HepG2 (cell line): ENCODE measurements at regions not wholly inside any gene's neighbourhood (a gene's known extent, or its start where the extent isn't known, plus 50 kb on each side); places are given as distances from the start of the nearest gene placed in this dataset.

Source experiments
- CHD4 ChIP-seq: fragments of 200-600 bp; sonication (generic); IDR thresholded peaks from 2 replicates; pipeline ENCODE4 v1.7.0; 2017; ENCODE audit warnings: mild to moderate bottlenecking, low read length, borderline replicate concordance
- KDM1A ChIP-seq: IDR thresholded peaks from 2 replicates; pipeline ENCODE4 v1.6.1; 2016; ENCODE audit warnings: missing compliant biosample characterization
- MEF2D ChIP-seq: sonication (generic); formaldehyde crosslinking; IDR thresholded peaks from 2 replicates; pipeline ENCODE4 v1.5.1; 2020; ENCODE audit warnings: mild to moderate bottlenecking, missing genetic modification reagents
- POGZ ChIP-seq: sonication (generic); formaldehyde crosslinking; IDR thresholded peaks from 2 replicates; pipeline ENCODE4 v1.4.0; 2020; ENCODE audit warnings: mild to moderate bottlenecking, missing genetic modification reagents
- PPARG ChIP-seq: conservative IDR thresholded peaks from 2 replicates; pipeline ENCODE4 v1.6.1; 2016; ENCODE audit warnings: missing biosample characterization, missing genetic modification reagents
- RXRA ChIP-seq: sonication (generic); formaldehyde crosslinking; IDR thresholded peaks from 2 replicates; pipeline ENCODE4 v1.5.1; 2020; ENCODE audit warnings: missing genetic modification reagents
- SKI ChIP-seq: fragments of 450-650 bp; IDR thresholded peaks from one replicate; pipeline ENCODE4 v1.6.1; 2018; ENCODE audit warnings: mild to moderate bottlenecking; ENCODE audit not compliant: partially characterized antibody
- SMAD9 ChIP-seq: sonication (generic); formaldehyde crosslinking; IDR thresholded peaks from 2 replicates; pipeline ENCODE4 v1.5.1; 2020; ENCODE audit warnings: mild to moderate bottlenecking, missing genetic modification reagents
- ZBTB20 ChIP-seq: sonication (generic); formaldehyde crosslinking; IDR thresholded peaks from 2 replicates; pipeline ENCODE4 v1.8.1; 2023; ENCODE audit warnings: missing genetic modification reagents, low read depth, mild to moderate bottlenecking, borderline replicate concordance
- ZBTB4 ChIP-seq: sonication (generic); formaldehyde crosslinking; IDR thresholded peaks from 2 replicates; pipeline ENCODE4 v1.4.0; 2020; ENCODE audit warnings: missing genetic modification reagents, mild to moderate bottlenecking, borderline replicate concordance
- ZBTB43 ChIP-seq: sonication (generic); formaldehyde crosslinking; conservative IDR thresholded peaks from 2 replicates; pipeline ENCODE4 v1.4.0; 2020; ENCODE audit warnings: missing genetic modification reagents
- ZMYM2 ChIP-seq: sonication (generic); formaldehyde crosslinking; IDR thresholded peaks from 2 replicates; pipeline ENCODE4 v1.8.0; 2022; ENCODE audit warnings: mild to moderate bottlenecking, missing genetic modification reagents
- ZNF337 ChIP-seq: sonication (generic); formaldehyde crosslinking; IDR thresholded peaks from 2 replicates; pipeline ENCODE4 v1.5.1; 2020; ENCODE audit warnings: missing genetic modification reagents, low read depth, mild to moderate bottlenecking, borderline replicate concordance
- ZNF563 ChIP-seq: sonication (generic); formaldehyde crosslinking; IDR thresholded peaks from 2 replicates; pipeline ENCODE4 v1.8.0; 2022; ENCODE audit warnings: mild to moderate bottlenecking, moderate library complexity, missing genetic modification reagents
- ZNF670 ChIP-seq: sonication (generic); formaldehyde crosslinking; IDR thresholded peaks from 2 replicates; pipeline ENCODE4 v1.8.0; 2022; ENCODE audit warnings: mild to moderate bottlenecking, missing genetic modification reagents, borderline replicate concordance
- TF ChIP-seq, protein P1 (sequence below): sonication (generic); formaldehyde crosslinking; IDR thresholded peaks from 2 replicates; pipeline ENCODE4 v1.4.0; 2020; ENCODE audit warnings: missing genetic modification reagents
- TF ChIP-seq, protein P2 (sequence below): sonication (generic); formaldehyde crosslinking; IDR thresholded peaks from 2 replicates; pipeline ENCODE4 v1.5.0; 2020; ENCODE audit warnings: mild to moderate bottlenecking, missing genetic modification reagents
- TF ChIP-seq, protein P3 (sequence below): sonication (generic); formaldehyde crosslinking; IDR thresholded peaks from 2 replicates; pipeline ENCODE4 v1.4.0; 2020; ENCODE audit warnings: missing genetic modification reagents

DNA sequence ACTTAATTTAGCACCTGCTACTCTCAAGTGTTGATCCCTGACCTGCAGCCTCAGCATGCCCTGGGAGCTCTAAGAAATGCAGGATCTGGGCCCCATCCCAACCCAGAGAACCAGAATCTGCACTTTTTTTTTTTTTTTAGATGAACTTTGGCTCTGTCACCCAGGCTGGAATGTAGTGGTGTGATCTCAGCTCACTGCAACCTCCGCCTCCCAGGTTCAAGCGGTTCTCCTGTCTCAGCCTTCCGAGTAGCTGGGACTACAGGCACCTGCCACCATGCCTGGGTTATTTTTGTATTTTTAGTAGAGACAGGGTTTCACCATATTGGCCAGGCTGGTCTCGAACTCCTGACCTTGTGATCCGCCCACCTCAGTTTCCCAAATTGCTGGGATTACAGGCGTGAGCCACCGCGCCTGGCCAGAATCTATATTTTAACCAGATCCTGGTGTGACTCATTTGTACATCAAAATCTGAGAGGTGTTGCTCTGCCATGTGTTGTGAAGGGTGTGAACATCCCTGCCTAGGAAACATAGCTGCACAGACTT is 92.4 kb upstream of the SH3BP4 start (continued):
- TF ChIP-seq PPARG (CRISPR knock-in tag) (peak; percentile 71), MEF2D (CRISPR knock-in tag) (peak; percentile 55; the same call in 1 of the 2 replicates), ZNF670 (peak; percentile 51; the same call in 1 of the 2 replicates), ZBTB43 (CRISPR knock-in tag) (0 out of 2 replicates have a peak, but pooled peaks have one; percentile 57), CHD4 (peak; percentile 74; the same call in 1 of the 2 replicates), ZMYM2 (CRISPR knock-in tag) (peak; percentile 89), RXRA (CRISPR knock-in tag) (peak; percentile 19; the same call in 1 of the 2 replicates), ZNF337 (CRISPR knock-in tag) (0 out of 2 replicates have a peak, but pooled peaks have one; percentile 55), KDM1A (CRISPR knock-in tag) (peak; percentile 86), POGZ (CRISPR knock-in tag) (peak; percentile 84), ZBTB20 (peak; percentile 56; the same call in 1 of the 2 replicates), ZNF563 (CRISPR knock-in tag) (peak; percentile 39; the same call in 1 of the 2 replicates), SKI (peak; percentile 30), ZBTB4 (CRISPR knock-in tag) (peak; percentile 54; the same call in 1 of the 2 replicates), SMAD9 (CRISPR knock-in tag) (0 out of 2 replicates have a peak, but pooled peaks have one; percentile 42)
- TF ChIP-seq, protein P1, sequence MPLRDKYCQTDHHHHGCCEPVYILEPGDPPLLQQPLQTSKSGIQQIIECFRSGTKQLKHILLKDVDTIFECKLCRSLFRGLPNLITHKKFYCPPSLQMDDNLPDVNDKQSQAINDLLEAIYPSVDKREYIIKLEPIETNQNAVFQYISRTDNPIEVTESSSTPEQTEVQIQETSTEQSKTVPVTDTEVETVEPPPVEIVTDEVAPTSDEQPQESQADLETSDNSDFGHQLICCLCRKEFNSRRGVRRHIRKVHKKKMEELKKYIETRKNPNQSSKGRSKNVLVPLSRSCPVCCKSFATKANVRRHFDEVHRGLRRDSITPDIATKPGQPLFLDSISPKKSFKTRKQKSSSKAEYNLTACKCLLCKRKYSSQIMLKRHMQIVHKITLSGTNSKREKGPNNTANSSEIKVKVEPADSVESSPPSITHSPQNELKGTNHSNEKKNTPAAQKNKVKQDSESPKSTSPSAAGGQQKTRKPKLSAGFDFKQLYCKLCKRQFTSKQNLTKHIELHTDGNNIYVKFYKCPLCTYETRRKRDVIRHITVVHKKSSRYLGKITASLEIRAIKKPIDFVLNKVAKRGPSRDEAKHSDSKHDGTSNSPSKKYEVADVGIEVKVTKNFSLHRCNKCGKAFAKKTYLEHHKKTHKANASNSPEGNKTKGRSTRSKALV (CRISPR knock-in tag): peak; percentile 77; the same call in 1 of the 2 replicates
- TF ChIP-seq, protein P2, sequence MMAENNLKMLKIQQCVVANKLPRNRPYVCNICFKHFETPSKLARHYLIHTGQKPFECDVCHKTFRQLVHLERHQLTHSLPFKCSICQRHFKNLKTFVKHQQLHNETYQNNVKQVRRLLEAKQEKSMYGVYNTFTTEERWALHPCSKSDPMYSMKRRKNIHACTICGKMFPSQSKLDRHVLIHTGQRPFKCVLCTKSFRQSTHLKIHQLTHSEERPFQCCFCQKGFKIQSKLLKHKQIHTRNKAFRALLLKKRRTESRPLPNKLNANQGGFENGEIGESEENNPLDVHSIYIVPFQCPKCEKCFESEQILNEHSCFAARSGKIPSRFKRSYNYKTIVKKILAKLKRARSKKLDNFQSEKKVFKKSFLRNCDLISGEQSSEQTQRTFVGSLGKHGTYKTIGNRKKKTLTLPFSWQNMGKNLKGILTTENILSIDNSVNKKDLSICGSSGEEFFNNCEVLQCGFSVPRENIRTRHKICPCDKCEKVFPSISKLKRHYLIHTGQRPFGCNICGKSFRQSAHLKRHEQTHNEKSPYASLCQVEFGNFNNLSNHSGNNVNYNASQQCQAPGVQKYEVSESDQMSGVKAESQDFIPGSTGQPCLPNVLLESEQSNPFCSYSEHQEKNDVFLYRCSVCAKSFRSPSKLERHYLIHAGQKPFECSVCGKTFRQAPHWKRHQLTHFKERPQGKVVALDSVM (CRISPR knock-in tag): peak; percentile 96
- TF ChIP-seq, protein P3, sequence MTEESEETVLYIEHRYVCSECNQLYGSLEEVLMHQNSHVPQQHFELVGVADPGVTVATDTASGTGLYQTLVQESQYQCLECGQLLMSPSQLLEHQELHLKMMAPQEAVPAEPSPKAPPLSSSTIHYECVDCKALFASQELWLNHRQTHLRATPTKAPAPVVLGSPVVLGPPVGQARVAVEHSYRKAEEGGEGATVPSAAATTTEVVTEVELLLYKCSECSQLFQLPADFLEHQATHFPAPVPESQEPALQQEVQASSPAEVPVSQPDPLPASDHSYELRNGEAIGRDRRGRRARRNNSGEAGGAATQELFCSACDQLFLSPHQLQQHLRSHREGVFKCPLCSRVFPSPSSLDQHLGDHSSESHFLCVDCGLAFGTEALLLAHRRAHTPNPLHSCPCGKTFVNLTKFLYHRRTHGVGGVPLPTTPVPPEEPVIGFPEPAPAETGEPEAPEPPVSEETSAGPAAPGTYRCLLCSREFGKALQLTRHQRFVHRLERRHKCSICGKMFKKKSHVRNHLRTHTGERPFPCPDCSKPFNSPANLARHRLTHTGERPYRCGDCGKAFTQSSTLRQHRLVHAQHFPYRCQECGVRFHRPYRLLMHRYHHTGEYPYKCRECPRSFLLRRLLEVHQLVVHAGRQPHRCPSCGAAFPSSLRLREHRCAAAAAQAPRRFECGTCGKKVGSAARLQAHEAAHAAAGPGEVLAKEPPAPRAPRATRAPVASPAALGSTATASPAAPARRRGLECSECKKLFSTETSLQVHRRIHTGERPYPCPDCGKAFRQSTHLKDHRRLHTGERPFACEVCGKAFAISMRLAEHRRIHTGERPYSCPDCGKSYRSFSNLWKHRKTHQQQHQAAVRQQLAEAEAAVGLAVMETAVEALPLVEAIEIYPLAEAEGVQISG: peak; percentile 48
